ENCODE measurements at regions not wholly inside any gene's neighbourhood (a gene's known extent, or its start where the extent isn't known, plus 50 kb on each side); places are given as distances from the start of the nearest gene placed in this dataset.
"Not testable (repeated sequence)": the region's sequence is repeated elsewhere in the genome, so short reads cannot be mapped to it uniquely, and the experiment has no call there.

DNA sequence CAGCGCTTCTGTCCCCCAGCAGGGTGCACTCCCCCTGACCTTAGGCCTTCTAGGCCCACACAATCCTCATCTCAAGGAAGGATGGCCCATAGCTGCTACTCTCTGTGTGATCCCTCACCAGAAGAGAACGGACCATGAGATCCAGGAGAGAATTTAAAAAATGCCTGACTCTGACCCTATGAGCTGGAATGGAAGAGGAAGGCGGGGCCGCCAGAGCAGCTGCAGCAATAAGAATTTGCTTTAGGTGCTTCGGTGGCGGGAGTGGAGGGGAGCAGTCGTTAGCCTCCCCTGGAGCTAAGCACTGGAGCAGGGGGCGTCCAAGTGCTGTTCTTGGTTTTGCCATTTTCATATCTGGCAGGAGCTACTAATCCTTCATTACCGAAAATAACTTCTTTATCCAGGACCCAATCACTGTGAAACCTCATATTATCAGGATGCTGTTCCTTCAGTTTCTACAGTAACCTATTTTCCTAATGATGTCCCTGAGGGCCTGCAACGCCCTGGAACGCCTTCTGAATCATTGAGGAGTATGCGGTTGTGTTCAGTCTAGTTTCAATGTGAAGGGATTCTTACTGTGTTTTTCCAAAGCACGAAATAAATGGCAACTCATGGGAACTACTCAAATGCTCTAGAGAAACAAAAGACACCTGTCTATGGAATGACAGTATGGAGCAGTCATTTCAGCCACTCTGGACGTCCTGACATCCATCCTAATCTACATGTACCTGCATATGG, 105.1 kb upstream of the SIX2 start:
- DNase-seq (ENCODE audit: low read depth) = no peak

- no peak for DNase-seq (ENCODE audit: low read depth)
Measured at GRCh38 chr2:45112750-45113149, 103.5 kb upstream of the SIX2 start.

GRCh38 chr2:45105050-45105582, 95.9 kb upstream of the SIX2 start:
- no peak for DNase-seq (ENCODE audit: low read depth)

DNA sequence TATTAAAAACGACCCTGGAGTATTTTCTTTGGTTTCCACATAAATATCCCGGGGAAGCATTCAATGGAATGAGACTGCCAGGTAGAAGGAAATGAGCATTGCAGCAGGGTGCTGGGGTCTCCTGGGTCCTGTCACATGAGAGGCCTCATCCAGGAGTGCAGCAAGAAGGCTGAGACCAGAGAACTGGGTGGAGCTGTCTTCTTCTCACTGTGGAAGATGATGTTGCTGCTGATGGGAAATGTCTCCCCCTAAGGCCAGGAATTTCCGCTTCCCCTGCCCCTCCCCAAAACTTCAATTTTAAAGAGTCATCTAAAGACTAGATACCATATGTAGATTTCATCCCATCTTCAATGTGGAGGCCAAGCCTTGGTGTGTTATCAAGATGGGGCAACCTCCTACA, 95.2 kb upstream of the SIX2 start:
- no peak for DNase-seq (ENCODE audit: low read depth)

GRCh38 chr2:45103351-45104345, 94.4 kb upstream of the SIX2 start:
- DNase-seq (ENCODE audit: low read depth) = no peak

DNA sequence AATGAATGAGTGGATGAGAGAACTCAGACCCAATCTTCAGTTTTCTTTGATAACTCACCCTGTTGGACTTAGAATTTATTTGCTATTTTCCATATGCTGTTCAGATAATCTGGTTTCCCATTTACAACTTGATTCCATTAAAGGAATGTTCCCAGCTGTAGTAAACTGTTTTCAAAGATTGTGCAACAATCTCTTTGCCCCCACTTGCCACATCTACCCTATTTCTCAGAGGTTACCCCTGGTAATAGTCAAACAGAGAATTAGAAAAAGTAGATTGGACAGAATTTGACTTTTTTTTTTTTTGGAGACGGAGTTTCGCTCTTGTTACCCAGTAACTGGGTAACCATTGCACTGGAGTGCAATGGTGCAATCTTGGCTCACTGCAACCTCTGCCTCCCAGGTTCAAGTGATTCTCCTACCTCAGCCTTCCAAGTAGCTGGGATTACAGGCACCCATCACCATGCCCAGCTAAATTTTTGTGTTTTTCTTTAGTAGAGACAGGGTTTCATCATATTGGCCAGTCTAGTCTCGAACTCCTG, 93.4 kb upstream of the SIX2 start:
- no peak for DNase-seq (ENCODE audit: low read depth)

GRCh38 chr2:45102141-45102540, 92.9 kb upstream of the SIX2 start:
- DNase-seq (ENCODE audit: low read depth) = no peak

DNA sequence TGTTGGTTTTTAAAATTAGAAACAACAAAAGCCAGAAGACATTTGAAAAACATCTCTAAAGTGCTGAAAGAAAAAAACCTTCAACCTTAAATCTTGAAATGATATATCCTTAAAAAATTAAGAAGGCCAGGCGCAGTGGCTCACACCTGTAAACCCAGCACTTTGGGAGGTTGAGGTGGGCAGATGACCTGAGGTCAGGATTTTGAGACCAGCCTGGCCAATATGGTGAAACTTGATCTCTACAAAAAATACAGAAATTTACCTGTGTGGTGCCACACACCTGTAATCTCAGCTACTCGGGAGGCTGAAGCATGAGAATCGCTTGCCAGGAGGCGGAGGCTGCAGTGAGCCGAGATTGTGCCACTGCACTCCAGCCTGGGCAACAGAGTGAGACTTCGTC, 87.7 kb upstream of the SIX2 start:
- no peak for DNase-seq (ENCODE audit: low read depth)

- not testable (repeated sequence) for DNase-seq (ENCODE audit: low read depth)
Measured at GRCh38 chr2:45096038-45096437, 86.8 kb upstream of the SIX2 start.

GRCh38 chr2:45093663-45094062, 84.4 kb upstream of the SIX2 start:
- no peak for DNase-seq (ENCODE audit: low read depth)

DNA sequence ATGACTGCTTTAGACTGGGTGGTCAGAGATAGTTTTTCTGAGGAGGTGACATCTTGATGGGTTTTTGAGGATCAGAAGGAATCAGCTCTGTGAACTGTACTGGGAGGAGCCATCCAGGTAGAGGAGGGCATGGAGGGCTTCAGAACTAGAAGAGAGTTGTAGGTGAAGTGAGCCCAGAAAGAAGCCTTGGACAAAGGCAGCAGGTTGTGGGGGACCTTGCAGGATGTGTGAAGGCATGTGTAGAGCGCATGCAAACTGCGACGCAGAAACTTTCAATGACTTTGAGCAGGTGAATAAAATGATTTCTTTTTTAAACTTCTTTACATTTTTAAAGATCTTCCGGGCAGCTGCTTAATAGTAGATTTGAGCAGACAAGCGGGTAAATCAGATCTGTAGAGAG, 83.9 kb upstream of the SIX2 start:
- no peak for DNase-seq (ENCODE audit: low read depth)

DNA sequence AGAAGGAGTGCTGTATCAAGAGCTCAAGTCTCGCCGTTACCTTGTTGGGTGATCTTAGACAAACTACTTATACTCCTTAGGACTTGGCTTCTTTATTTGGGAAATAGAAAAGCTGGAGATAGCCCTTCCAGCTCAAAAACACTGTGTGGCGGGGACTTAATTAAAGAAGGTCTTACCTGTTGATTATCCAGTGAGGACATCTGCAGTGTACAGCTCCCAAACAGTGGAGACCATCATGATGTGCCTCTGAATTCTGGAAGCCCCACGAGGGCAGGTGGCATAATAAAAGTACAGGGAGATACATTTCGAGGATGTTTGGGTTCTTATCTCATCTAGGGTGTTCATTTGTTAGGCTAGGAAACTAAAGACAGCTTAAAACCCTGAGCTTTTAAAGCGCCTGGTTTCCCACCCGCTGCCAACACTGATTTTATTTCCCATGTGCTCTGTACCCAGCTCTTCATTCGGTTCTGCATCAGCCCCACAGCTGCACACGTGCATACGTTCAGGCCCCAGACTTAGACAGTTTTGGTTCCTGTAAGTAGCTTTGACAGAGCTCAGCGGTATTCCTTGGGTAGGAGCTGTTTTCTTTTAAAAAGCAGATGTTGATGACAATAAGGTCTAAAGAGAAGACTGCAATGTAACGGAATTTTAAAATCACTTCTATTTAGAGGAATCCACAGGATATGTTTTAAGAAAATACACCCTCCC, 80.5 kb upstream of the SIX2 start:
- DNase-seq (ENCODE audit: low read depth) = no peak

DNA sequence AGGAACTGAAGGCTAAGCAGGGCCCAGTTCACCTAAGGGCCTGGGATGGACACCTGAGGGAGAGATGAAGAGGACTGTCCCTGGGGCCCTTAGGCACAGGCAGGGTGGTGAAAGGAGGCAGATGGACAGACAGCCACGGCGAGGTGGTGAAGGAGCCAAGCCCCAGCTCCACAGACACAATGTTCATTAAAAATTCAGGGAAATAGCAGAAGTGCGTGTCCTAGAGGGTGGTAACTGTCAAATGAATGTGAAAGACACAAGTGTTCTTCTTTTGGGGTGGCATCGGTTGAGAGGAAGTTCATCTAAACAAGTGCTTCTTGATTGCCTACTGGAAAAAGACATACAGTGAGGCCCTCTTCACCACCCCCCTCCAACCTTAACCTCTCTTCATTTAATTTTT, 76.2 kb upstream of the SIX2 start:
- DNase-seq (ENCODE audit: low read depth) = no peak

GRCh38 chr2:45084361-45085020, 75.2 kb upstream of the SIX2 start:
- no peak for DNase-seq (ENCODE audit: low read depth)

DNA sequence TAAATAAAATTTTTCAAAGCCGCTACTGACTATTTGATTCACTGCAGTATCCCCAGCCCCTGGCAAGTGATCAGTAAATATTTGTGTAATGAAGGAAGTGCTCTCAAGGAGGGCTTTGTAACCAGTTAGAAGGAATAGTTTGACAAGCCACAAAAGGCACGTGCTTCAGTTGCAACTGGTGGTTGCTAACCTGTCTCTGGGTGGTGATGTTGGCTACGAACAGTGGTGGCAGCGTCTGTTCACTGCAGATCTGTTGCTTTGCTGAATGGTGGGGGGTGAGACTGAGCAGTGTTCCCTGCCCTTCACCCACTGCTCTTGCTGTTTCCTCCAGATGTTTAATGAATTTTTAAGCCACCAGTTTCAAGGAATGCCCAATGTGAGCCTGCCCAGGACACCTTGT, 73.9 kb upstream of the SIX2 start:
- DNase-seq (ENCODE audit: low read depth) = no peak

GRCh38 chr2:45074713-45075112, 65.5 kb upstream of the SIX2 start:
- DNase-seq (ENCODE audit: low read depth) = no peak

GRCh38 chr2:45072862-45073237, 63.6 kb upstream of the SIX2 start:
- no peak for DNase-seq (ENCODE audit: low read depth)

GRCh38 chr2:45072064-45072861, 63.0 kb upstream of the SIX2 start:
- DNase-seq (ENCODE audit: low read depth) = no peak

DNA sequence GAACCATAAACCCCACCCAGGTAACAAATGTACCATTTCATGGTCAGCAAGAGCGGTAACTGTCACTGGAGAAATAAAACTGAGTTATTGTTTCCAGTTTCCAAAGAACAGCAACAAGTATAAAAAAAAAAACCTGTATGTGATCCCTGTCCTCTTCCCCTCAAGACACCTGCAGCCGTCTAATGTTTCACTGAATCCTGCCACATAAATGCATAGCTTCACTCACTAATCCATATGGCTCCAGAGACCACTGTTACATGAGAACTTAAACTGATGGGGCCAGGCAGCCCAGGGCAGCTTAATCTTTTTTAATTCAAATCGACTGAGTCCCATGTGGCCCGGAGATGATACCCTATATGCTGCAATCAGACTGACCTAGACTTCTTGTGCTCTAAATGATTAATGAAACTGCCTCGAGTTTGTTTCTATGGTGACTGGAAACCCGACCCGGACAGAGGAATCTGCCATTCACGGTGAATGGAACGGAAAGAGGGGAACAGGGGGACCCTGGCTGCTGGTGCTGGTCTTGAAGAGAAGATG, 60.9 kb upstream of the SIX2 start:
- no peak for DNase-seq (ENCODE audit: low read depth)

GRCh38 chr2:45069684-45070083, 60.4 kb upstream of the SIX2 start:
- no peak for DNase-seq (ENCODE audit: low read depth)

Data from stromal cell of bone marrow (primary cell).